ENCODE measurements at regions not wholly inside any gene's neighbourhood (a gene's known extent, or its start where the extent isn't known, plus 50 kb on each side); places are given as distances from the start of the nearest gene placed in this dataset.

GRCh38 chr6:153941768-153942167 lies 97.3 kb upstream of the OPRM1 start (continued):
- no peak for TF ChIP-seq EGR1 (IDR thresholded peaks at IDR 0.05; ENCODE audit: low read depth in 2 of 2)
- no peak for TF ChIP-seq CTCF (IDR thresholded peaks at IDR 0.05; ENCODE audit: low read depth, low read length, missing input control)
- TF ChIP-seq TAF1 (conservative IDR thresholded peaks at IDR 0.05) = no peak
- TF ChIP-seq SP1 (IDR thresholded peaks at IDR 0.05) = no peak

- 79% methylated on average over 10 of the region's 10 CpGs for WGBS
- Histone ChIP-seq H3K27ac (ENCODE audit: low read depth in 1 of 2, low read length in 2 of 2) (no peak overlapping the region), H3K9ac (ENCODE audit: low read depth in 1 of 2, low read length in 2 of 2) (no peak overlapping the region), H3K27me3 (ENCODE audit: control insufficient read depth in 4 of 4, insufficient read depth in 4 of 4, low read length in 3 of 4) (no peaks in the 10 kb centered on the region), H3K9me3 (ENCODE audit: control insufficient read depth in 4 of 4, low read length in 3 of 4) (no peaks in the 10 kb centered on the region), H3K4me3 (ENCODE audit: low read depth in 1 of 3, low read length in 3 of 3) (no peak overlapping the region), H3K4me1 (ENCODE audit: control insufficient read depth in 4 of 4, insufficient read depth in 4 of 4, low read length in 3 of 4) (no peaks in the 10 kb centered on the region), H3K36me3 (ENCODE audit: control insufficient read depth in 4 of 4, insufficient read depth in 3 of 4, low read depth in 1 of 4, low read length in 3 of 4) (no peaks in the 10 kb centered on the region)
- no peak for DNase-seq (ENCODE audit: low spot score)
- TF ChIP-seq GABPA (IDR thresholded peaks at IDR 0.05 in 1 of 2, conservative IDR thresholded peaks at IDR 0.05 in 1 of 2) = no peak
- no peak for TF ChIP-seq MAX (IDR thresholded peaks at IDR 0.05)
These were observed 100.2 kb upstream of the OPRM1 start for GRCh38 chr6:153938876-153939275.

- DNase-seq (ENCODE audit: low spot score) = no peak
- no peak overlapping the region for H3K9ac ChIP-seq (ENCODE audit: low read depth in 1 of 2, low read length in 2 of 2)
- no peak overlapping the region for H3K4me3 ChIP-seq (ENCODE audit: low read depth in 1 of 3, low read length in 3 of 3)
- no peaks in the 10 kb centered on the region for H3K27me3 ChIP-seq (ENCODE audit: control insufficient read depth in 4 of 4, insufficient read depth in 4 of 4, low read length in 3 of 4)
- no peaks in the 10 kb centered on the region for H3K9me3 ChIP-seq (ENCODE audit: control insufficient read depth in 4 of 4, low read length in 3 of 4)
- 74% methylated on average over 3 of the region's 3 CpGs for WGBS
- TF ChIP-seq MAX (IDR thresholded peaks at IDR 0.05) = no peak
- no peak for TF ChIP-seq ATF3 (IDR thresholded peaks at IDR 0.05)
- TF ChIP-seq EGR1 (IDR thresholded peaks at IDR 0.05; ENCODE audit: low read depth in 2 of 2) = no peak
- no peak for TF ChIP-seq TAF1 (conservative IDR thresholded peaks at IDR 0.05)
- no peak for TF ChIP-seq NR2F2 (IDR thresholded peaks at IDR 0.05)
- no peak for TF ChIP-seq SP1 (IDR thresholded peaks at IDR 0.05)
- no peak for TF ChIP-seq HNF4G (IDR thresholded peaks at IDR 0.05)
- no peaks in the 10 kb centered on the region for H3K4me1 ChIP-seq (ENCODE audit: control insufficient read depth in 4 of 4, insufficient read depth in 4 of 4, low read length in 3 of 4)
- no peak overlapping the region for H3K27ac ChIP-seq (ENCODE audit: low read depth in 1 of 2, low read length in 2 of 2)
- H3K36me3 ChIP-seq (ENCODE audit: control insufficient read depth in 4 of 4, insufficient read depth in 3 of 4, low read depth in 1 of 4, low read length in 3 of 4) = no peaks in the 10 kb centered on the region
These were observed 107.6 kb upstream of the OPRM1 start for GRCh38 chr6:153931431-153931830.

- no peak for DNase-seq (ENCODE audit: low spot score)
- H3K4me3 ChIP-seq (ENCODE audit: low read depth in 1 of 3, low read length in 3 of 3) = no peak overlapping the region
- H3K9me3 ChIP-seq (ENCODE audit: control insufficient read depth in 4 of 4, low read length in 3 of 4) = no peaks in the 10 kb centered on the region
- H3K27ac ChIP-seq (ENCODE audit: low read depth in 1 of 2, low read length in 2 of 2) = no peak overlapping the region
- H3K9ac ChIP-seq (ENCODE audit: low read depth in 1 of 2, low read length in 2 of 2) = no peak overlapping the region
- 86% methylated on average over 1 of the region's 1 CpG for whole genome bisulfite sequencing
- no peaks in the 10 kb centered on the region for H3K27me3 ChIP-seq (ENCODE audit: control insufficient read depth in 4 of 4, insufficient read depth in 4 of 4, low read length in 3 of 4)
- TF ChIP-seq CTCF (IDR thresholded peaks at IDR 0.05; ENCODE audit: low read depth, low read length, missing input control) (no peak), GABPA (IDR thresholded peaks at IDR 0.05 in 1 of 2, conservative IDR thresholded peaks at IDR 0.05 in 1 of 2) (no peak), HNF4G (IDR thresholded peaks at IDR 0.05) (no peak), ZBTB33 (IDR thresholded peaks at IDR 0.05) (no peak), JUND (IDR thresholded peaks at IDR 0.05) (no peak)
- no peaks in the 10 kb centered on the region for H3K36me3 ChIP-seq (ENCODE audit: control insufficient read depth in 4 of 4, insufficient read depth in 3 of 4, low read depth in 1 of 4, low read length in 3 of 4)
- no peaks in the 10 kb centered on the region for H3K4me1 ChIP-seq (ENCODE audit: control insufficient read depth in 4 of 4, insufficient read depth in 4 of 4, low read length in 3 of 4)
These were observed 111.2 kb upstream of the OPRM1 start for GRCh38 chr6:153927867-153928266.
